ENCODE measurements at regions not wholly inside any gene's neighbourhood (a gene's known extent, or its start where the extent isn't known, plus 50 kb on each side); places are given as distances from the start of the nearest gene placed in this dataset.

DNA sequence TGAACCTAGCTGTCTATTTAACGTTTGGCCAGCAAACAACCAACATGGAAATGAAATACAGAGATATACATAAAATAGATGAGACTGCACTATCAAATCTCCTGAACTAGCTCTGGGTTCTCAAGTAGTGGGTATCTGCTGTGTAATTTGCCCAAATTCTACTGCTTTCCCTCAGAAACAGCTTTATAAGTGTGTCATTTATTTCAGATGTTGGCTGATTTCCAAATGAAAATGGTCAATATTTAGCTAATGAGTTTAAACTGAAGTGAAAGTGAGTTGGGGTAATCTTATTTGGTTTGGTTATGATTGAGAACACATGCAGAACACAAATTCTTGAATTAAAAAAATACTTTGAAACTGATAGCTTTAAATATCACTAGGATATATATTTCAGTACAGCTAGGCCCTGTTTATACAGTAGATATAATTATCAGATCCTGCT, 601.7 kb upstream of the CXADR start:
- DNase-seq (ENCODE audit: low spot score), result no peak

DNA sequence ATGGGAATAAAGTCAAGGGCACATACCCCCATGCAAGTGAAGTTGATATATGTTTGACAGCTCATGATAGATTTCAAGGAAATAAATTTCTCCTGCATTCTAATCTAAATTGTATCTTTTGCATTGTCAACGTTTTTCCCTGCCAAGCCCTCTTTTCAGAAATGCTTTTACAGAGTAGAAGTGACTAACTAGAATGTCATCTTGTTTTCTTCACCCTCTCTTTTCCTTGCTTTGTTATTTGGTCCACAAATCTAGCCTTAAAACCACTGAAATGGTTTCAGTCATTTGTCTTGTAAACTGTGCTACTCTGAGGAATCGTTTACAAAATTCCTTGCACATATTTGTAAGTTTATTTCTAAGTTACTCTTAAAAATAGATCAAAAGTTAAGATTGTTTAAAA, 600.8 kb upstream of the CXADR start:
- DNase-seq (ENCODE audit: low spot score), result no peak

DNA sequence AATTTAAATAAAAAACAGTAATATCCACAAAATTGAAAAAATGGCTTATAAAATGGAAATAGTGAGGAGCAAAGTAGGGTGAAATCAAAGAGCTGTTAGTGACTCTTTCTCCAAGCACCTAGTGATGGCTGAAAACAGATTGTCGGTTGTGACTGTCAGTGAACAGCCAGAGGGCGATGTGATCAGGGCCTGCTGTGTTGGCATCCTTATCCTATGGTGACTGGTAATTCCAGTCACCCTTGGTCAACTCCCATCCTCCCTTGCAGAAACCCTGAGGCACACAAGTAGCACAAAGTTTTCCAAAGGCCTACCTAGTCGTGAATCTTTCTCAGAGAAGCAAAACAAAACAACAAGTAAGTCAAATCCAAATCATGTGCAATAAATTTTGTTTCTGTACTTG, 599.8 kb upstream of the CXADR start:
- no peak for DNase-seq (ENCODE audit: low spot score)

DNA sequence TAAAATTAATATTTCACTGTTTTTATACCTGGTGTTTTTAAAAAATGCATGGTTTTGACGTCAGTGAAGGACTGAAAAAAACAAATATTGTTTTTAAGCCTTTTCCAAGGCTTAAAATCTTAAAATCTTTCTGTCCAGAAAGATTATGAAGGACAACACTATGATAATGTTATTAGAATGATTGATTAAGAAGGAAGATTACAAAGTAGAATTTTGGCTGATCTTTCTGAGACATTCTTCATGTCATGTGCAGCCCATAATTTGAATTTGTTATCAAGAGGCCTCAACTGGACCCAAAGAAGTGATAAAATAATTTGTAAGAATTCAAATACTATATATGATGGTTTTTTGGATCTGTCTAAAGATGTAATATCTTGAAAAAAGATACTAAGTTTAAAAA, 584.4 kb upstream of the CXADR start:
- no peak for DNase-seq (ENCODE audit: low spot score)

DNA sequence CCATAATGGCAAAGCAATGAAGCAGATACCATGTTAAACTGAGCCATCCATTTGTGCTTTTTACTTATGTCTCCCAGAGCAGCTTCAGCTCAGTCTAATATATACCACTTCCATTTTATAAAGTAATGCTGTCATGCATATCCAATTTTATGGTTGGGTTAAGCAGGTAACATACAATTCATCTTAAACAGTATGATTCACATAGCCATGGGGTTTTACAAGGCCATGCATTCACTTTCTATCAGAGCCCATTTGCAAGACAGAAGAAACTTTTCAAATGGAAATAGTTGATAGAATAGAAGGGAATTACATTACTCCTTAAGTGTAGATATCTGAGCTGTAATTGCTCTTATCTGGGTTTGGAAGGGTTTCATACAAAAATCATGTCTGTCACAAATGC, 580.5 kb upstream of the CXADR start:
- DNase-seq (ENCODE audit: low spot score), result no peak

DNA sequence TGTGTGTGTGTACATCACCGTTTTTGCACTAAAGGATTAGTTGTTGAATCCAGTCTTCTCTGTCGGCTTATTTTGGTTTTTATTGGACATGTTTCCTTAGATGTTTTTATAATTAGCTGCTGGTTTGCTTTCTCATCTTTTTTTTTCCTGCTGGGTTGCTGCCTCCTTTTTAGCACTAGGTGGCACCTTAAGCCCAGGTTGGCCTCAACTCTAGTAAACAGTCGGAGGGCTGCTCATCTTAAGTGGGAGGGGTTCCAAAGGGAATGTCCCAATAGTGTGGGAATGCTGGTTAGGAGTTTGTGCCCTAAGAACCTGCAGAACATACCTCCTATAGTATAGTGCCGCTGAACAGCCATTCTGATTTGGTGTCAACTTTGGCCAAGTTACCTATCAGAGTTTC, 570.1 kb upstream of the CXADR start:
- DNase-seq (ENCODE audit: low spot score), result no peak

DNA sequence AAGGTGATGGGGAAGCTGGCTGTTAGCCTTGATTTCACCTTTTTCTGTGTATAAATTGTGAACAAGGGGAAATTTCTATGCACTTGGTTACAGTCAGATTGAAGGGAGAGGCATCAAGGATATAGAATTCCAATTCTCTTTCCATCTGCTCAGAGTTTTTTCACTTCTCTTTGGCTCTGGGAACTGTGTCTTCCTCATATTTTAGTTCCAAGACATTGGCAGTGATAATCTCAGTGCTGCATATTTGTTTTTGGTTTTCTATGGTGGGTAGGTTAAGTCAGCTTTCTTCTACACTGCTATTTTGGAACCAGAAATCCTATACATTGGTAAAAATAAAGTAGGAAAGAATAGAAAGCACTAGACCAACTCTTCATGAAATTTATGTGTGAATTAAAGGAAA, 569.6 kb upstream of the CXADR start:
- no peak for DNase-seq (ENCODE audit: low spot score)

DNA sequence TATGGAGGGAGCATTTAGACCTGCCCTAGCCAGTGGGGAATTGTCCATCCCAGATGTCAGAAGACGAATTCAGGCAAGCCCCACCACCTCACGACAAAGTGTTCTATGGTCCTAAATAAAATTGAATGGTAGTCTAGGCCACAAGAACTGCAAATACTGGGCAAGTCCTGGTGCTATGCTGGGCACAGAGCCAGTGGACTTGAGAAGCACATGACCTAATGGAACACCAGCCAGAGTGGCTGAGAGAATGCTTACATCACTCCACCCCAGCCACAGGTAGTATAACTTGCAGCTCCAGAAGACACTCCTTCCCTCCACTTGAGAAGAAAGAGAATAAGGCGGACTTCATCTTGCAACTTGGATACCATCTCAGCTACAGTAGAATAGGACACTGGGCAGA, 567.3 kb upstream of the CXADR start:
- no peak for DNase-seq (ENCODE audit: low spot score)

DNA sequence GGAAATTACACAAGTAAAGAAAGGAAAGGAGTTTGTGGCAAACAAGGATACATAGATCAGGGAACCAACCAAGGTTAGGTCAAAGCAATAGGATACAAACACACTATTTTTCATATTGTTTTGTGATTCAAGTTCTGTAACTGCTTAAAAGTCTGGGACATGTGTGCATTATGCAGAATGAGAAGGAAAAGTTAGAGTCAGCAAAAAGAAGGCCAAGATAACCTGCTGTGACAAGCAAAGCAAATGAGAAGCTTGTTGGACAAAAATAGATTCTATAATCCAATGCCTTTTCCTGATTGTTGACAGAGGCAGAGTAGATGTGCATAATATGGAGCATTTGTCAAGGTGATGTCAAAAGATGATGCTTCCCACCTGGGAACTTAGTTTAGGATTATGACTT, 556.0 kb upstream of the CXADR start:
- no peak for DNase-seq (ENCODE audit: low spot score)

DNA sequence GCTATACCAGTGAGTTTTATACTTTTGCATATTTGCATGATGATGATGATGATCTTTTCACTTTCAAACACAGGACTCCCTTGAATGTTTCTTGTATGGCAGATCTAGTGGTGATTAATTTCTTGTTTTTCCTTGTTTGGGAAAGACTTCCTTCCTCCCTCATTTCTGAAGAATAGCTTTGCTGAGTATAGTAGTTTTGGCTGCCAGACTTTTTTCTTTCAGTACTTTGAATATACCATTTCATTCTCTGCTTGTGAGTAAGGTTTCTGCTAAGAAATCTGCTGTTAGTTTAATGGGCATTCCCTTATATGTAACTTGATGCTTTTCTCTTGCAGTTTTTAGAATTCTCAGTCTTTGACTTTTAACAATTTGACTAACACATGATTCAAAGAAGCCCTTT, 547.4 kb upstream of the CXADR start:
- DNase-seq (ENCODE audit: low spot score), result no peak

DNA sequence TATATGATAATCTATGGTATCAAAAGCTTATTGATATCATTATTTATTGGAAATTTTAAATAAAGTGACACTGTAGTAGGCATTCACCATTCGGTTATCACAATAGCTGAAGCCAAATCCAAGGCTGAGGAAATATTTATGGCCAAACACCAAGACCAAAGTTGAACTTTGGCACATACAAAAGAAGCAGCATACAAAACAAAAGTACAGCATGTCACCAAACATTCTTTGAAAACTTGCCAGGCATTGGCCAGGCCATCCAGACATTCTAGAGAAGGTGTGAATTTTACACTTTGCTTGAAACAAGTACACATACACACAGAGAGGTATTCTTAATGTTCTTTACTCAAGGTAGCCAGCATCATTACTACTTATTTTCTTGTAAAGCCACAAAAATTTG, 544.4 kb upstream of the CXADR start:
- no peak for DNase-seq (ENCODE audit: low spot score)

DNA sequence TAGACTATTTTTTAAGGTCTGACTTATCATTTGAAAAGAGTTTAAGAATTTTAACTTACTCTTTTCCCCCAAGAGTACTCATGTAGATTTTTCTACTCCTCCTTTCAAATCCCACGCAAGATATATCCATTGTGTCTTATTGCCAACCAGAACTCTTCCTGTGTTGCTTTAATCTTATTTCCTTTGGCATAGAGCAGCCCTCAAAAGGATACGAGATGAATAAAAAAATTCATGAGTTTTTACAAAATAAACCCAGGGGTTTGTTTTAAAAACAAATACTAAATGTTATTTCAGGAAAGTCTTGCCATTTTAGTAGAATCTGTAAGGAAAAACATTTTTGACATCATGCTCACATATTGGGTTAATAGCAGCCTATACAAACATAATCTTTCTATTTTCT, 543.2 kb upstream of the CXADR start:
- no peak for DNase-seq (ENCODE audit: low spot score)

DNA sequence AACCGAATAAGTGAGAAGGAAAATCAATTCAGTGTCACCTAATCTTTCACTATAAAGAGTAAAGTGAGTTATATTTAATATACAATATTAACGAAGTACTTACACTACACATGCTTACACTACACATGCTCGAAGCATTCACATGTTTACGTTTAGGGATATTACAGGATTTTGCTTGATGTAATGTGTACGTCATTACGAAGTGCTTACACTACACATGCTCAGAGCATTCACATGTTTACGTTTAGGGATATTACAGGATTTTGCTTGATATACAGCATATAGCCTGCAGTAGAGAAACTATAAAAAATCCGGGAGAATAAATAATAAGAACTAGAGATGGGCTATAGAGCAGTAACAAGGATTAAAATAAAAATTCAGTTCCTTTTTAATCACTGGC, 538.8 kb upstream of the CXADR start:
- DNase-seq (ENCODE audit: low spot score), result no peak

DNA sequence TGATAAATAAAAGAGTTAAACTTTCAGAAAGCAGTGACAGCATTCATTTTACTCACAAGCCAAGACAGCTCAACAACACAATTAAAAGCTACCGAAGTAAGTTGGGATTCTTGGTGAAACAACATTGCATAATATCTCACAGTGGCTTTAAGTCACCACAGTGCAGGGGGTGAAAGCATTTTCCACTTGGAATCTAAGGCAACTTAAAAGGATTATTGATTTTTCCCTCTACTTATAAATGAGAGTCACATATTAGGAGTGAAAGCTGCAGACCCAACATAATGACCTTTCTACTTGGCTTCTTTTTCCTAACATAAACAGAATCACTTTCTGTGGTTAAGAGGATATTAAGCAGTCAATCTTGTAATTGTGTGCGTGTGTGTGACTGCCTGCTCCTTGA, 536.6 kb upstream of the CXADR start:
- DNase-seq (ENCODE audit: low spot score), result no peak

DNA sequence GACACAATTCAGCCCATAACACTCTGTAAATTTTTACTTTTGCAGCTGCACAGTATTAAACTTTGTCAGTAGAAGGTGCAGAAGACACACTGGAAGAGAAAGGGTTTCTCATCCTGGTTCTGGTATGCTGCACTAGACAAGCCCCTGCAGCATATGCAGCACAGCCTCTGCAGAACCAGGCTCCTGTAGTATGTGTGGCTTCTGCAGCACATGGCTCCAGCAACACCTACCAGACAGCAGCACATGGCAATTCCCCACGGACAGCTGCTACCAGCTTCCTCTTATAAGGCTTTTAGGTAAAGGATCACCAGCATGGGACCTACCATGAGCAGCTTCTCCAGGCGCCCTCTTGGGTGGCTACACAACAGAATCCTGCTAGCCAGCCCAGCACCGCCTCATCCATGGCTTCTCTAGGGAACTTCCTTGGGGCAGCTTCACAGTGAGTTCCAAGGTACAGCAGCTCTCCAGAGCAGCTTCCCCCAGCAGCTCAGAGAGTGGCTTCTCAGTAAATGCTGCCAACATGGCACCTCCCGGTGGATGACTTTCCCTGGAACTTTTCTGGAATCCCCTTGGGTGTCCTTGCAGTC, 534.4 kb upstream of the CXADR start:
- peak; percentile 38 for DNase-seq (ENCODE audit: low spot score)

DNA sequence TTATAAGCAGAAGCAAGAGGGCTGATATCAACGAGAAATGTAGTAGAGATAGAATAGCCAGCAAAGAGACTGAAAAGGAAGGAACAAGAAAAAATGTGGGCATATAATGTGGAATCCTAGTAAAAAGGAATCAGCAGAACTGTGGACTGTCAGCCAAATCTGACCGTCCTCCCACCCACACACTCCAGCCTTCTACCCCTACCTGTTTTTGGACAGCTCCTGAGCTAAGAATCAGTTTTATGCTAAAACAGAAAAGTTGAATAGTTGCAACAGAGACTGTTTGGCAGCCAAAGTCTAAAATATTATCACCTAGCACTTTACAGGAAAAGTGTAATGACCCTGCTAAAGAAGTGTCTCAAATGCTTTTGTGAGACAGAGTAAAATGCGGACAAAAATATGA, 533.3 kb upstream of the CXADR start:
- no peak for DNase-seq (ENCODE audit: low spot score)

DNA sequence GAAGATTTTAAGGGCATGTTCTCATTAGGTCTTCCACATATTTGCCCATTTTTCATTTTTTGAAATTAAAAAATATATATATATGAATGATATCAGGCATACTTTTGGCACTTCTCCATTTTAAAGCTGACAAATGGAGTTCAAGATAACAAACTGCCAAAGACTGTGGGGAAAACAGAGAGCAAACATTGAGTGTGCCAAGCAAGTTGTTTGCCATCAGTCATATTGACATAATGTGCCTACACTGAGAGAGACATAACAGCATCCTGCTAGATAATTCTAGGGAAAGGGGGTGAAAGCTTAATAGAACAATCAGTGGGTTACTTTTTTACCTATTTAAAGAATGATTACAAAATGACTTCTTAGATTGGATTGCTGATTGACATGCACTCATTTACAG, 529.4 kb upstream of the CXADR start:
- peak; percentile 23 for DNase-seq (ENCODE audit: low spot score)

DNA sequence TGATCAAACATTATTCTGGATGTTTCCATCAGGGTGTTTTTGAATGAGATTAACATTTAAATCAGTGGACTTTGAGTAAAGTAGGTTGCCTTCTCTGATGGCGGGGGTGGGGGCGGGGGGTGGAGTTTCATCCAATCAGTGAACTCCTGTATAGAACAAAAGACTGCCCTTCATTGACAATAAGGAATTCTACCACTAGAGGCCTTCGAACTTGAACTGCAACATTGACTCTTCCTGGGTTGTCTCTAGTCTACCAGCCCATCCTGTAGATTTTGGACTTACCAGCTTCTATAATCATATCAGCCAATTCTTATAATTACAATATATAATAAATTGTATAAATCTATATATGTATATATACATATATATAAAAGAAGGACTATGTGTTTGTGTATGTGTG, 520.4 kb upstream of the CXADR start:
- DNase-seq (ENCODE audit: low spot score), result no peak

DNA sequence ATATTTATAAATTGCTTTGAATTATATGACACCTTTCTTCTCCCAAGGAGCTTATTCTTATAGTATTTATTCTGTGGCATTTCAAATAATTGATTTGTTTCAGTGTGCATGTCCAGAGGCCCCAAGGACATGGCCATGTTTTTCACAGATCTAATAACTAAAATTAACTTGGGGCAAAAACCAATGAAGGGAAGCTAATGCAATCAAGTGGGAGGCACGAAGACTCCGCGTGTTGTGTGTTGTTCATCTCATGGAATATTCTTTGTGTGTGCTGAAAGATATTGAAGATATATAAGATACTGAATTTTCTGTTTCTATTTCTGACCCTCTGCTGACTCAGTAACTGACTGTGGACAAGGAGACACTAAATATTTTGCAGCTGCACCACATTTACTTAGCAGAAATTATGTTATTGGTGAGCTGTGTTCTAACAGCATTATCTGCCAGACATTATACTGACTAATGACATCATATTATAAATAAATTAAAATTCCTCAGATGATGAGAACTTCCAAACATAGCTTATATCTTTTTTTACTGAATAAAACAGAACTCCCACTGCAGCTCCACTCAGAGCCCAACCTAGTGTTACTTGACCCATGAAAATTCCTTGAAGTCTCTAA, 519.3 kb upstream of the CXADR start:
- no peak for DNase-seq (ENCODE audit: low spot score)

DNA sequence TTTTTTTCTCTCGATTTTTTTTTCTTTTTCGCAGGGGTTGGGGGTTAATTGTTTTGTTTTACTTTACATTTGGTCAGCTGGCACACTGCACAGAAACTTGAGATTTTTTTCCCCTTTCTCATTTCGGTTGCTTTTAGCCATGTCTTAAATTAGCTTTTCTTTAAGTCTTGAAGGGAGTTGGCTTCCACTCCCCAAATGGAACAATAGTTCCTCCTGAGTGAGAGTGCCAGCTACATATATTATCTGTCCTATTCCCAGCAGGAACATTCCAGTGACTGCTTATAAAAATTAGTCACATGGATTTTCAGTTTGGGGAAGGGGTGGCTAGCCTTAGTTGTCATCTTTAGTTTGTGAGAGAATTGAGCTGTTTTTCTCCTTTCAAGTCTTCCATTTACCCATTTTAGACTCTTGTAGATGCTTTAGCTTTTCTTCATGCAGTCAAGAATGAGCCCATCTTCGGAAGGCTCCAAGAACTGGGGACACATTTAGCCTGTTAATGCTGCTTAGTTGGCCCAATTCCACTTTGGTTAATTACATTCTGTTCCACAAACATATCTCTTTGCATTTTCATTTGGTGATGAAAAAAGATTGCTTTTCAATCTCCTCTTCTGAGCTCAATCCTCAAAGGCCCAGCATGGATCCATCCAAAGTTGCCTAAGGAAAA, 510.1 kb upstream of the CXADR start:
- no peak for DNase-seq (ENCODE audit: low spot score)

DNA sequence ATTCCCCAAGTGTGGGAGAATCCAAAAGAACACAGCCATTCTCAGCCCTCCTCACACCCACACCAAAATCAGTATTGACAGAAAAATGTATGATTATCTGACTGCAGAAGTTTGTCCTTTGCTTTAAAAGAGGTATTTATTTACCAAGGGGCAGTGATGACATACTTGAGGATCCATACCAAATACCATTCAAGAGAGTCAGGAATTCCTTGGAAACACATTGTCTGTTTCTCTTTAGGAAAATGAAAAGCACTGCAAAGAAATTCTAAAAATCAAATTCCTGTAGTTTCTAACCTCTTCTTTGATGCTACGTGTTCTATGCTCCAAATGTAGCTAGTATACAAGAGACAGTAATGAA, 509.6 kb upstream of the CXADR start:
- DNase-seq (ENCODE audit: low spot score), result no peak

DNA sequence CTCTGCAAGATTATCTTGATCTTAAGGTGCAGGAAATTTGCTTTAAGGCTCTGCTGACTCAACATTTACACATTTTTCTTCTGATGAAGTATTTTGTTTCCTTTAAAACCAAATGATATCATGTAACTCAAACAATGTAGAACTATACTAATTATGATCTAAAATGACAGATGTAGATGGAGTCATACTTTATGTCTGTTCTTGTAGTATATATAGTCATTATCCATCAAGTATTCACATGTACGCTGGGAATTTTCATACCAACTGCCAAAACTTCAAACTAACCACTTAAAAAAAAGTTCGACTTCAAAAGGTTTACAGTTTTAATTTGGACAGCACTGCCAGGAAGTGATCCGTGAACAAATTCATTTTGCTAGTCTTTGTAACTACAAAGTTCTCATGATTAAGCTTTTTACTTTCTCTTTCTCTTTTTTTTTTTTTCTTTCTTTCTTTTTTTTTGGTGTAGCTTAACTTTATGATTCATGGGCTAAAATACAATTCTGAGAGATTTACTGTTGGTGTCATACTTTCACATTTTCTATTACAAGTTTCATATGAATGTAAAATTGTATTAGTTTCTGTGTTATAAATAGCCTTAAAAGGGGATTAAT, 509.0 kb upstream of the CXADR start:
- DNase-seq (ENCODE audit: low spot score), result no peak

DNA sequence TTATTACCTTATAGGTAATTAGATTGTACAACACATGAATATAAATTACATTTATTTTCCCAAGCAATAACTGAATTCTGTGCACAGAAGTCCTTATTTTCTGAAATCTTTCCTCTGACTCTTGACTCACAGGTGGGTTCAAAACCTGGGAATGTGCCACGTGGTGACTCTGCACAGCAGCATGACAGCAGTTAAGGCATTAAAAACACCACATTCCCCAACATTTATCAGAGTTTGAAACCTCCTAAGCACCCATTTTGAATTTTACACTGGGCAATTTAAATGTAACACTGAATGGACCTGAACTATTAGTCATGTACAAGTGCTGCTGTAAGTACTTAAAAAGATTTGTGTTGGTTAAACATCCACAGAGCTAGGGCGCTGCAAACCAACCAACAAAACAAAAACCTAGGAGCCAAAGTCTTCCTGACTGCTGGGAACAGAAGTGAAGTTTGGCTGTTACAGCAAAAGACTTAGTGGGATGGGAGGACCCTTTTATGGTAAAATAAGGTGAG, 480.6 kb upstream of the CXADR start:
- no peak for DNase-seq (ENCODE audit: low spot score)

All from Ammon's horn (tissue), 1 donor.